Hepatocyte (in vitro differentiated cells): ENCODE measurements at regions not wholly inside any gene's neighbourhood (a gene's known extent, or its start where the extent isn't known, plus 50 kb on each side); places are given as distances from the start of the nearest gene placed in this dataset.

ENCODE experiments used
- DNase-seq: peaks from one replicate; pipeline ENCODE4 v3.0.0-alpha.2; 2016; ENCODE audit warnings: low spot score
- H2AFZ ChIP-seq: fragments of 200-600 bp; sonication (generic); 2 replicates; pipeline ENCODE4 v1.6.0; 2016; ENCODE audit warnings: antibody characterized with exemption, mild to moderate bottlenecking
- H3K27ac ChIP-seq: fragments of 200-600 bp; sonication (generic); 2 replicates; pipeline ENCODE4 v1.5.1; 2016; ENCODE audit warnings: mild to moderate bottlenecking
- H3K27me3 ChIP-seq: fragments of 200-600 bp; sonication (generic); 2 replicates; pipeline ENCODE4 v1.6.1; 2016
- H3K36me3 ChIP-seq: fragments of 200-600 bp; sonication (generic); replicated peaks from 2 replicates; pipeline ENCODE4 v1.5.1; 2016; ENCODE audit warnings: low read depth; ENCODE audit not compliant: insufficient read depth
- H3K4me1 ChIP-seq: fragments of 200-600 bp; sonication (generic); 2 replicates; pipeline ENCODE4 v1.5.1; 2016; ENCODE audit warnings: mild to moderate bottlenecking, moderate library complexity; ENCODE audit not compliant: insufficient read depth
- H3K4me2 ChIP-seq: fragments of 200-600 bp; sonication (generic); 2 replicates; pipeline ENCODE4 v1.6.0; 2016
- H3K4me3 ChIP-seq: fragments of 200-600 bp; sonication (generic); 2 replicates; pipeline ENCODE4 v1.5.1; 2016; ENCODE audit warnings: mild to moderate bottlenecking
- H3K79me2 ChIP-seq: fragments of 200-600 bp; sonication (generic); 2 replicates; pipeline ENCODE4 v1.6.0; 2017; ENCODE audit warnings: mild to moderate bottlenecking
- H3K9me2 ChIP-seq: fragments of 200-600 bp; sonication (generic); replicated peaks from 2 replicates; pipeline ENCODE4 v1.6.0; 2017; ENCODE audit warnings: mild to moderate bottlenecking; ENCODE audit not compliant: insufficient read depth
- H3K9me3 ChIP-seq: fragments of 200-600 bp; sonication (generic); 2 replicates; pipeline ENCODE4 v1.5.1; 2016; ENCODE audit warnings: low read depth, mild to moderate bottlenecking
- H4K20me1 ChIP-seq: fragments of 200-600 bp; sonication (generic); 2 replicates; pipeline ENCODE4 v1.6.0; 2016; ENCODE audit warnings: mild to moderate bottlenecking; ENCODE audit not compliant: insufficient read depth, poor library complexity, severe bottlenecking
- EZH2 ChIP-seq: fragments of 200-600 bp; sonication (generic); IDR thresholded peaks from 2 replicates; pipeline ENCODE4 v1.6.1; 2016; ENCODE audit warnings: antibody characterized with exemption, mild to moderate bottlenecking, borderline replicate concordance
- EZH2phosphoT487 ChIP-seq: fragments of 200-600 bp; sonication (generic); IDR thresholded peaks from one replicate; pipeline ENCODE4 v1.6.1; 2018; ENCODE audit warnings: antibody characterized with exemption, mild to moderate bottlenecking, low read depth, moderate library complexity; ENCODE audit not compliant: unreplicated experiment, severe bottlenecking
- WGBS: methylation state at CpG from one replicate; pipeline ENCODE4 v1.1.6; 2016; ENCODE audit warnings: low lambda C conversion rate; ENCODE audit errors: missing lambda C conversion rate; 5-methylcytosine and 5-hydroxymethylcytosine counted together
- TF ChIP-seq, protein P1 (sequence below): fragments of 200-600 bp; sonication (generic); IDR thresholded peaks from 2 replicates; pipeline ENCODE4 v1.5.1; 2016; ENCODE audit warnings: antibody characterized with exemption, mild to moderate bottlenecking; ENCODE audit not compliant: poor library complexity

DNA sequence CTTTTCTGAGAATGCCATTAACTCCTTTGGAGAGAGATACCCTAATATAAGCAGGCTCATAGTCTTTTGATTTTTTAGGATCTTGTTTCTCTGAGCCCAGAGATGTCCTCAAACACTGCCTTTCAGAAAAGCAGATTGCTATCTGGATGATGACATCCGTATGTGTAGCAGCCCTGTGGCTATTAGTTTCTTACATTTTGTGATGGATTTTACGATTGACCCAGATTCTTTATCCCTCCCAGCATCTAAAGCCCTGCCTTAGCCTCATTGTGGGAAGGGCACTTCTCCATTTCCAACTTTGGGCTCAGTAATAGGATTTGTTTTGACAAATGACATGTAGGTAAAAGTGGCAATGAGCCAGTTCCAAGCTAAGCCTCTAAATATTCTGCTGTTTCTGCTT is 300.3 kb downstream of the TTLL7 start:
- Histone ChIP-seq H3K27me3 (no peaks in the 10 kb centered on the region), H4K20me1 (no peaks in the 10 kb centered on the region), H3K36me3 (no peaks in the 10 kb centered on the region), H3K4me1 (peaks cover 8% of the 10 kb centered on the region), H2AFZ (no peak overlapping the region), H3K79me2 (no peaks in the 10 kb centered on the region), H3K9me2 (no peaks in the 10 kb centered on the region), H3K4me3 (no peak overlapping the region), H3K9me3 (no peaks in the 10 kb centered on the region), H3K4me2 (no peak overlapping the region), H3K27ac (no peak overlapping the region)
- DNase-seq, result no peak
- WGBS, result 69% methylated on average over 2 of the region's 2 CpGs
- TF ChIP-seq EZH2 (no peak), EZH2phosphoT487 (no peak)
- TF ChIP-seq, protein P1, sequence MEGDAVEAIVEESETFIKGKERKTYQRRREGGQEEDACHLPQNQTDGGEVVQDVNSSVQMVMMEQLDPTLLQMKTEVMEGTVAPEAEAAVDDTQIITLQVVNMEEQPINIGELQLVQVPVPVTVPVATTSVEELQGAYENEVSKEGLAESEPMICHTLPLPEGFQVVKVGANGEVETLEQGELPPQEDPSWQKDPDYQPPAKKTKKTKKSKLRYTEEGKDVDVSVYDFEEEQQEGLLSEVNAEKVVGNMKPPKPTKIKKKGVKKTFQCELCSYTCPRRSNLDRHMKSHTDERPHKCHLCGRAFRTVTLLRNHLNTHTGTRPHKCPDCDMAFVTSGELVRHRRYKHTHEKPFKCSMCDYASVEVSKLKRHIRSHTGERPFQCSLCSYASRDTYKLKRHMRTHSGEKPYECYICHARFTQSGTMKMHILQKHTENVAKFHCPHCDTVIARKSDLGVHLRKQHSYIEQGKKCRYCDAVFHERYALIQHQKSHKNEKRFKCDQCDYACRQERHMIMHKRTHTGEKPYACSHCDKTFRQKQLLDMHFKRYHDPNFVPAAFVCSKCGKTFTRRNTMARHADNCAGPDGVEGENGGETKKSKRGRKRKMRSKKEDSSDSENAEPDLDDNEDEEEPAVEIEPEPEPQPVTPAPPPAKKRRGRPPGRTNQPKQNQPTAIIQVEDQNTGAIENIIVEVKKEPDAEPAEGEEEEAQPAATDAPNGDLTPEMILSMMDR, result no peak

DNA sequence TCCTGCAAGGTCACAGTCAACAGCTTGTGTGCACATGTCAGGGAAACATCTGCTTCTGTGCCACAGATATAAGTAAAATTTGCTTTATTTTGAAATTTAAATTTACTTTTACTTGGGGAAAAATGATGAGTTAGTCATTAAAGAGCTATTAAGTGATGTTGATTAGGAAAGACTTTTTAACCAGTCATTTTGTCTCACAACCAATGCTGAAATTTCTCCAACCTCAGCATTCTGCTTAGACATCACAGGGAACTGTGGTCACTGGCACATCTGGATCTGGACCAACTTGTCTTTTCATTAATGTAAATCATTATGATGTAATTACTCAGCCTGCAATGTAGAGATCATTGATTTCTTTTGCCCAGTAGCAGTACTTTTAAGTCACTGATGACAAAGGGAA is 301.0 kb downstream of the TTLL7 start:
- H3K9me3 ChIP-seq, result no peaks in the 10 kb centered on the region
- no peak overlapping the region for H3K27ac ChIP-seq
- no peaks in the 10 kb centered on the region for H3K36me3 ChIP-seq
- H2AFZ ChIP-seq, result no peak overlapping the region
- H3K4me3 ChIP-seq, result no peak overlapping the region
- TF ChIP-seq, protein P1, result no peak
- no peak for TF ChIP-seq EZH2phosphoT487
- no peak for TF ChIP-seq EZH2
- no peak for DNase-seq
- H3K9me2 ChIP-seq, result no peaks in the 10 kb centered on the region
- no peaks in the 10 kb centered on the region for H4K20me1 ChIP-seq
- H3K27me3 ChIP-seq, result no peaks in the 10 kb centered on the region
- H3K4me2 ChIP-seq, result no peak overlapping the region
- no peaks in the 10 kb centered on the region for H3K79me2 ChIP-seq
- H3K4me1 ChIP-seq, result peaks cover 15% of the 10 kb centered on the region

DNA sequence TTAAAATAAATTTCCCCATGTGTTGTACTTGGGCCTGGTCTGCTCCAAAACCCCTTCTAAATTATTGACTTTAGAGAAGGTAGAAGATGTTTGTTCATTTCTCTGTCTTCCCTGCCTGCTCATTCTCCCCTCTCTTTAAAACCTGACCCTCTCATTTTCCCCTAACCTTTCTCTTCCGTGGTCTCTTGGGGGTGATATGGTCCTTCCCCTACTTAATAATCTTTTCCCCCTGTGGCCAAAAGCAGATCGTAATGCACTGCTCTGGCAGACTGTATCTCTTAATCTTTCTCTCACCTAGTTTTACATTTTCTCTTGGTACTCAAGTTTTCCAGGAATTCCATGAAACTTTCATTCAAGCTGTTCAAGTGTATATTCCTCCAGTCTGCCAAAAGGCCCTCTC is 301.7 kb downstream of the TTLL7 start:
- Histone ChIP-seq H3K4me3 (no peak overlapping the region), H3K79me2 (no peaks in the 10 kb centered on the region), H3K9me2 (no peaks in the 10 kb centered on the region), H3K4me2 (no peak overlapping the region), H2AFZ (no peak overlapping the region), H3K27me3 (no peaks in the 10 kb centered on the region), H3K4me1 (peaks cover 21% of the 10 kb centered on the region), H3K27ac (no peak overlapping the region), H4K20me1 (no peaks in the 10 kb centered on the region), H3K36me3 (no peaks in the 10 kb centered on the region), H3K9me3 (no peaks in the 10 kb centered on the region)
- TF ChIP-seq, protein P1, result no peak
- TF ChIP-seq EZH2phosphoT487, result no peak
- TF ChIP-seq EZH2, result no peak
- 58% methylated on average over 2 of the region's 2 CpGs for WGBS
- no peak for DNase-seq

DNA sequence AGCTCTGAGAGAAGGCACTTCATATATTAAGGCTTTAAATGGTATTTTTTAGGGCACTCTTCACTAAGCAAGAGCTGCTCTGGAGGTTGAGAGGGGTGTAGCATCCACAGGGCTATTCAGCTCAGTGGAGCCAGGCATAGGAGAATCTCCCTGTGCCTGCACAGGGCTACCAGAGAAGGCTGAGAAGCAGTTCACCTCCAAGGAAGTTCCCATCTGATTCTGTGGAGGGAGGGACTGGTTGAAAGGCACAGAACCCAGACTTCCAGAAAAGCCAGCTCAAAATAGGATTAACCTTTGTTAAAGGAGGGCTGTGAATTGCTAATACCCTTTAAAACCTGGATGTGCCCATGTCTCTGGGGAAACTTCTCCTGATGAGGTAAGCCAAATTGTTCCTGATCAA is 304.5 kb downstream of the TTLL7 start:
- Histone ChIP-seq H3K4me3 (no peak overlapping the region), H3K9me2 (no peaks in the 10 kb centered on the region), H3K4me1 (peaks cover 21% of the 10 kb centered on the region)

More for the DNA sequence above, 304.5 kb downstream of the TTLL7 start:
- no peaks in the 10 kb centered on the region for H3K27me3 ChIP-seq
- H3K4me2 ChIP-seq, result no peak overlapping the region
- no peaks in the 10 kb centered on the region for H3K79me2 ChIP-seq
- H2AFZ ChIP-seq, result no peak overlapping the region
- H3K9me3 ChIP-seq, result no peaks in the 10 kb centered on the region
- H3K36me3 ChIP-seq, result no peaks in the 10 kb centered on the region
- H4K20me1 ChIP-seq, result no peaks in the 10 kb centered on the region
- TF ChIP-seq, protein P1, result no peak
- no peak for TF ChIP-seq EZH2
- TF ChIP-seq EZH2phosphoT487, result no peak
- no peak overlapping the region for H3K27ac ChIP-seq
- DNase-seq, result no peak
